CD4-positive, alpha-beta T cell (primary cell): ENCODE measurements at regions not wholly inside any gene's neighbourhood (a gene's known extent, or its start where the extent isn't known, plus 50 kb on each side); places are given as distances from the start of the nearest gene placed in this dataset.

Experiments used
- ATAC-seq: fragments of 200-7000 bp; cut with Tn5 transposase; one replicate; pipeline ENCODE4 v1.10.0; 2022; ENCODE audit warnings: mild to moderate bottlenecking; ENCODE audit not compliant: poor library complexity
- CTCF ChIA-PET: fragments of 350-600 bp; sonication (Branson Sonifier 250); formaldehyde crosslinking; loops from one replicate; lab custom pipeline; 2021; ENCODE audit warnings: antibody characterized with exemption, inconsistent platforms; lab: Charles Lee
- POLR2A ChIA-PET: fragments of 350-600 bp; sonication (Branson Sonifier 250); formaldehyde crosslinking; loops from one replicate; lab custom pipeline; 2021; ENCODE audit warnings: antibody characterized with exemption, inconsistent platforms; lab: Charles Lee
- DNase-seq, 14 experiments: peaks; one replicate each; pipeline ENCODE4 v3.0.0-alpha.2; 2013 to 2020; ENCODE audit warnings: mixed read lengths in 2 of 14
- H3K27ac ChIP-seq, 2 donors: one replicate each; pipeline versions ENCODE4 v1.5.1 to v1.7.0; 2013; ENCODE audit warnings: low read length in 2 of 2, low read depth in 1 of 2, mild to moderate bottlenecking in 1 of 2
- H3K27me3 ChIP-seq, 2 experiments: 1 replicate in 1 of 2; 2 replicates in 1 of 2; pipeline versions ENCODE4 v1.6.1 to v1.7.0; 2013; ENCODE audit warnings: low read length in 2 of 2, control low read depth in 1 of 2, mild to moderate bottlenecking in 1 of 2, moderate library complexity in 1 of 2; ENCODE audit not compliant: insufficient read depth in 2 of 2, control insufficient read depth in 1 of 2
- H3K36me3 ChIP-seq: one replicate; pipeline ENCODE4 v1.6.1; 2013; ENCODE audit warnings: low read length, control low read depth; ENCODE audit not compliant: insufficient read depth
- H3K4me1 ChIP-seq: one replicate; pipeline ENCODE4 v1.6.1; 2013; ENCODE audit warnings: low read length, control low read depth; ENCODE audit not compliant: insufficient read depth
- H3K4me3 ChIP-seq: one replicate; pipeline ENCODE4 v1.5.1; 2013; ENCODE audit warnings: mild to moderate bottlenecking, low read length, moderate library complexity
- H3K9me3 ChIP-seq, 2 experiments: 1 replicate in 1 of 2; 2 replicates in 1 of 2; pipeline versions ENCODE4 v1.6.1 to v1.7.0; 2013; ENCODE audit warnings: low read length in 2 of 2, mild to moderate bottlenecking in 2 of 2, control low read depth in 1 of 2, moderate library complexity in 1 of 2; ENCODE audit not compliant: control insufficient read depth in 1 of 2, insufficient read depth in 1 of 2
- H3K27ac Mint-ChIP-seq: one replicate; pipeline ENCODE4 v1.8.0; 2020; ENCODE audit warnings: mixed read lengths
- H3K27me3 Mint-ChIP-seq: one replicate; pipeline ENCODE4 v1.8.0; 2021; ENCODE audit warnings: mixed read lengths
- H3K36me3 Mint-ChIP-seq: one replicate; pipeline ENCODE4 v1.8.0; 2021; ENCODE audit warnings: low read depth, mixed read lengths
- H3K4me1 Mint-ChIP-seq: one replicate; pipeline ENCODE4 v1.8.0; 2021; ENCODE audit warnings: low read depth, mixed read lengths
- H3K4me3 Mint-ChIP-seq: one replicate; pipeline ENCODE4 v1.8.0; 2020; ENCODE audit warnings: mild to moderate bottlenecking, mixed read lengths
- H3K9me3 Mint-ChIP-seq: one replicate; pipeline ENCODE4 v1.8.0; 2020; ENCODE audit warnings: mixed read lengths
- intact Hi-C, 2 experiments: fragments of 100-400 bp; cut with DNase I in 1 of 2; cut with micrococcal nuclease in 1 of 2; formaldehyde crosslinking; loops; one replicate each; pipeline versions ENCODE4 v1.15.1 to v1.9.0; 2023 to 2025; cut with DNase I, micrococcal nuclease
- TF ChIP-seq, protein P1 (sequence below): fragments of 200-600 bp; IDR thresholded peaks from one replicate; pipeline ENCODE4 v1.8.0; 2022; ENCODE audit warnings: antibody characterized with exemption, mild to moderate bottlenecking

DNA sequence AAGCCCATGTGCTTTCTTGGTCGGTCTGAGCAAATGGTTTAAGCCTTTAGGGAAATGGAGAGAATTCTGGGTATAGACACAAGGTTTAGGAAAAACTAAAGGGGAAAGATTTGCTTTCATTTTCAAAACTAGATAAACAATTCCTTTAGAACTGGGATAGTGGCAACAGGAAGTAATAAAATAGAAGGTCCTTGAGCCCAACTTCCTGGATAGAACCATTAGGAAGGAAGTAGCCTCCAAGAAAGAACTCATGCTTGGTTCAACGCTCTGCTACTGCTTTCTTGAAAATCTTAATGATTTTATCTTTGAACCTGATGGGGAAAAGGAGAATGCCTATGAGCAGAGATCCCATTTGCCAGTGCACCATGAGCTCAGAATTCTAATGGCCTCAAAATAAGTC lies 147.0 kb upstream of the THRB start:
- ATAC-seq, result no peak
- no peak overlapping the region for H3K27ac ChIP-seq
- intact Hi-C loops, result no loop called here
- POLR2A ChIA-PET, result no interaction called here
- Mint-ChIP-seq H3K27ac (no peak overlapping the region), H3K4me3 (no peak overlapping the region), H3K4me1 (no peaks in the 10 kb centered on the region), H3K27me3 (no peaks in the 10 kb centered on the region), H3K36me3 (no peaks in the 10 kb centered on the region), H3K9me3 (peaks cover 3% of the 10 kb centered on the region)
- no peak for DNase-seq
- no peaks in the 10 kb centered on the region for H3K36me3 ChIP-seq
- H3K4me1 ChIP-seq, result no peaks in the 10 kb centered on the region
- H3K27me3 ChIP-seq, result no peaks in the 10 kb centered on the region
- TF ChIP-seq, protein P1, sequence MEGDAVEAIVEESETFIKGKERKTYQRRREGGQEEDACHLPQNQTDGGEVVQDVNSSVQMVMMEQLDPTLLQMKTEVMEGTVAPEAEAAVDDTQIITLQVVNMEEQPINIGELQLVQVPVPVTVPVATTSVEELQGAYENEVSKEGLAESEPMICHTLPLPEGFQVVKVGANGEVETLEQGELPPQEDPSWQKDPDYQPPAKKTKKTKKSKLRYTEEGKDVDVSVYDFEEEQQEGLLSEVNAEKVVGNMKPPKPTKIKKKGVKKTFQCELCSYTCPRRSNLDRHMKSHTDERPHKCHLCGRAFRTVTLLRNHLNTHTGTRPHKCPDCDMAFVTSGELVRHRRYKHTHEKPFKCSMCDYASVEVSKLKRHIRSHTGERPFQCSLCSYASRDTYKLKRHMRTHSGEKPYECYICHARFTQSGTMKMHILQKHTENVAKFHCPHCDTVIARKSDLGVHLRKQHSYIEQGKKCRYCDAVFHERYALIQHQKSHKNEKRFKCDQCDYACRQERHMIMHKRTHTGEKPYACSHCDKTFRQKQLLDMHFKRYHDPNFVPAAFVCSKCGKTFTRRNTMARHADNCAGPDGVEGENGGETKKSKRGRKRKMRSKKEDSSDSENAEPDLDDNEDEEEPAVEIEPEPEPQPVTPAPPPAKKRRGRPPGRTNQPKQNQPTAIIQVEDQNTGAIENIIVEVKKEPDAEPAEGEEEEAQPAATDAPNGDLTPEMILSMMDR, result no peak
- no peak overlapping the region for H3K4me3 ChIP-seq
- CTCF ChIA-PET, result no interaction called here
- peaks cover 0 to 11% of the 10 kb centered on the region in 2 experiments for H3K9me3 ChIP-seq

DNA sequence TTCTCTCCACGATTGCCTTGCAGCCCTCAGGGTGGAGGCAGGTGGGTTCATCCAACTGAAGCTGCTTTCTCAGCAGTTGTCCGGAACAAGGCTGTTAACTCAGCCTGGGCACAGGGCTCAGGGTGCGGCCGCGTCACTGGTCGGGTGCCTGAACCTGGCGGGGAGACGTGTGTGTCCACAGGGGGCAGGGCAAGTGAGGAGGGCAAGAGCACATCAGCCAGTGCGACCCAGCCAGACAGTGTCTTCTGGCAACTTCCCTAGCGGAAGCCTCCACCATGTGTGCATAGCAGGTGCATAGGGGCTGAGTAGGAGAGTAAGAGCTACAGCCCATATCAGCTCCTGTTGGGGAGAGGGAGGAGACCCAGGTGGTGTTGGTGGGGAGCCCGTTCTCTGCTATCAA lies 150.4 kb upstream of the THRB start:
- ATAC-seq (no peak), DNase-seq (no peak)
- no peaks in the 10 kb centered on the region for H3K36me3 ChIP-seq
- H3K27me3 ChIP-seq, result no peaks in the 10 kb centered on the region
- Mint-ChIP-seq H3K36me3 (no peaks in the 10 kb centered on the region), H3K4me3 (no peak overlapping the region), H3K9me3 (no peaks in the 10 kb centered on the region), H3K27ac (no peak overlapping the region), H3K4me1 (no peaks in the 10 kb centered on the region), H3K27me3 (no peaks in the 10 kb centered on the region)
- POLR2A ChIA-PET, result no interaction called here
- H3K9me3 ChIP-seq, result peaks cover 0 to 11% of the 10 kb centered on the region in 2 experiments
- H3K4me3 ChIP-seq, result no peak overlapping the region
- no peak overlapping the region for H3K27ac ChIP-seq
- TF ChIP-seq, protein P1, result no peak
- no peaks in the 10 kb centered on the region for H3K4me1 ChIP-seq
- CTCF ChIA-PET, result no interaction called here
- intact Hi-C loops, result no loop called here

DNA sequence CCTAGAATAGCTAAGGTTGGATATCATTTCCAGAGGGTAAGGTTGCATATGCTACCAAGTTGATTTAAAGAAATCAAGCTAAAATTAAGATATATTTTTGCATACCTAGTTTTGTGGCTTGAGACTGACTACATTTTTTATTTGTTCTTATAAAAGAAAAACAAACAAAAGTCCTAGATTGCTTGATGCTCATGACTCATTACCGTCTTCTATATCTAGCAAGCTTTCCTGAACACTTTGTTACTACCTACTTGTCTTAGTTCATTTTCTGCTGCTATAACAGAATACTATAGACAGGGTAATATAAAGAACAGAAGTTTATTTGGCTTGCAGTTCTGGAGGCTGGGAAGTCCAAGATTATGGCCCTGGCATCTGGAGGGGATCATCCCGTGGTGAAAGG lies 152.1 kb upstream of the THRB start:
- DNase-seq (no peak), ATAC-seq (no peak)
- CTCF ChIA-PET, result no interaction called here
- intact Hi-C loops, result no loop called here
- H3K9me3 ChIP-seq, result peaks cover 0 to 11% of the 10 kb centered on the region in 2 experiments
- H3K4me1 ChIP-seq, result no peaks in the 10 kb centered on the region
- H3K27ac ChIP-seq, result no peak overlapping the region
- Mint-ChIP-seq H3K4me1 (no peaks in the 10 kb centered on the region), H3K9me3 (no peaks in the 10 kb centered on the region), H3K4me3 (no peak overlapping the region), H3K27me3 (no peaks in the 10 kb centered on the region), H3K27ac (no peak overlapping the region), H3K36me3 (no peaks in the 10 kb centered on the region)
- TF ChIP-seq, protein P1, result no peak
- H3K4me3 ChIP-seq, result no peak overlapping the region
- no peaks in the 10 kb centered on the region for H3K36me3 ChIP-seq
- H3K27me3 ChIP-seq, result no peaks in the 10 kb centered on the region
- POLR2A ChIA-PET, result no interaction called here
